Gastrocnemius medialis (tissue), 4 donors: ENCODE measurements at regions not wholly inside any gene's neighbourhood (a gene's known extent, or its start where the extent isn't known, plus 50 kb on each side); places are given as distances from the start of the nearest gene placed in this dataset.

Experiments used
- ATAC-seq, 2 donors: fragments of 150-250 bp; one replicate each; pipeline ENCODE4 v1.9.1; 2016
- DNase-seq, 2 donors: peaks; one replicate each; pipeline ENCODE4 v3.0.0-alpha.2; 2019
- H3K27ac ChIP-seq, 4 donors: fragments of 200-600 bp; sonication (generic); 1 replicate in 1 of 4; 2 replicates in 3 of 4; pipeline ENCODE4 v1.5.1; 2016 to 2018; ENCODE audit warnings: mild to moderate bottlenecking in 2 of 4, moderate library complexity in 1 of 4
- H3K27me3 ChIP-seq, 3 donors: fragments of 200-600 bp; sonication (generic) in 2 of 3; 1 replicate in 1 of 3; 2 replicates in 2 of 3; pipeline versions ENCODE4 v1.5.1 to v1.6.0; 2016 to 2019; ENCODE audit warnings: mild to moderate bottlenecking in 1 of 3, moderate library complexity in 1 of 3
- H3K36me3 ChIP-seq, 2 donors: fragments of 200-600 bp; sonication (generic) in 1 of 2; one replicate each; pipeline ENCODE4 v1.5.1; 2017 to 2018
- H3K4me1 ChIP-seq, 2 donors: fragments of 200-600 bp; sonication (generic) in 1 of 2; one replicate each; pipeline ENCODE4 v1.5.1; 2016 to 2017; ENCODE audit warnings: mild to moderate bottlenecking in 2 of 2
- H3K4me3 ChIP-seq, 4 donors: fragments of 200-600 bp; sonication (generic) in 3 of 4; 1 replicate in 1 of 4; 2 replicates in 3 of 4; pipeline ENCODE4 v1.5.1; 2016 to 2019; ENCODE audit warnings: mild to moderate bottlenecking in 2 of 4
- H3K9me3 ChIP-seq, 3 donors: fragments of 200-600 bp; sonication (generic) in 2 of 3; 1 replicate in 1 of 3; 2 replicates in 2 of 3; pipeline ENCODE4 v1.5.1; 2016 to 2019
- CTCF ChIP-seq, 5 experiments: fragments of 450-650 bp in 3 of 5; fragments of 200-600 bp in 2 of 5; sonication (generic) in 2 of 5; IDR thresholded peaks in 4 of 5; conservative IDR thresholded peaks in 1 of 5; 1 replicate in 4 of 5; 2 replicates in 1 of 5; pipeline ENCODE4 v1.5.1; 2016 to 2019; ENCODE audit warnings: antibody characterized with exemption in 5 of 5, mild to moderate bottlenecking in 3 of 5, moderate library complexity in 3 of 5
- POLR2A ChIP-seq, 2 donors: fragments of 450-650 bp; IDR thresholded peaks; one replicate each; pipeline ENCODE4 v1.6.1; 2017; ENCODE audit warnings: antibody characterized with exemption in 2 of 2, mild to moderate bottlenecking in 2 of 2, moderate library complexity in 2 of 2
- in situ Hi-C, 4 donors: fragments of 200-750 bp; cut with MboI; loops; one replicate each; pipeline versions ENCODE4 v1.15.0 to v1.8.0; 2017; ENCODE audit warnings: low sequenced_read_pairs in 4 of 4
- intact Hi-C: fragments of 100-400 bp; cut with DNase I; formaldehyde crosslinking; loops from one replicate; pipeline ENCODE4 v1.15.1; 2023; ENCODE audit warnings: low total_unique reads

GRCh38 chr5:133817456-133817855 lies 151.0 kb downstream of the C5orf15 start:
- in situ Hi-C loops (no loop called here), intact Hi-C loops (no loop called here)
- no peak for ATAC-seq
- Histone ChIP-seq H3K36me3 (no peaks in the 10 kb centered on the region), H3K4me1 (peaks cover 39 to 41% of the 10 kb centered on the region in 2 donors), H3K9me3 (no peaks in the 10 kb centered on the region), H3K27me3 (no peaks in the 10 kb centered on the region), H3K27ac (peak overlapping the region; percentile 81 to 86 (median 83)), H3K4me3 (no peak overlapping the region)
- no peak for TF ChIP-seq POLR2A (IDR thresholded peaks at IDR 0.05)
- DNase-seq = no peak

GRCh38 chr5:133816791-133817190 lies 151.6 kb downstream of the C5orf15 start:
- no peak for TF ChIP-seq POLR2A (IDR thresholded peaks at IDR 0.05)
- TF ChIP-seq CTCF (IDR thresholded peaks at IDR 0.05 in 4 of 5, conservative IDR thresholded peaks at IDR 0.05 in 1 of 5) = no peak
- no peaks in the 10 kb centered on the region for H3K27me3 ChIP-seq
- in situ Hi-C loops (no loop called here), intact Hi-C loops (no loop called here)
- peak overlapping the region; percentile 81 to 86 (median 83) for H3K27ac ChIP-seq
- no peaks in the 10 kb centered on the region for H3K36me3 ChIP-seq
- DNase-seq (no peak), ATAC-seq (no peak)
- H3K4me1 ChIP-seq = peaks cover 39 to 41% of the 10 kb centered on the region in 2 donors
- H3K4me3 ChIP-seq = no peak overlapping the region
- H3K9me3 ChIP-seq = no peaks in the 10 kb centered on the region

GRCh38 chr5:133814152-133814551 lies 154.3 kb downstream of the C5orf15 start:
- H3K27me3 ChIP-seq = no peaks in the 10 kb centered on the region
- H3K4me1 ChIP-seq = peaks cover 15 to 17% of the 10 kb centered on the region in 2 donors
- ATAC-seq (no peak), DNase-seq (no peak)
- H3K4me3 ChIP-seq = no peak overlapping the region
- in situ Hi-C loops (no loop called here), intact Hi-C loops (no loop called here)
- no peaks in the 10 kb centered on the region for H3K9me3 ChIP-seq
- no peaks in the 10 kb centered on the region for H3K36me3 ChIP-seq
- TF ChIP-seq CTCF (IDR thresholded peaks at IDR 0.05 in 4 of 5, conservative IDR thresholded peaks at IDR 0.05 in 1 of 5) (no peak), POLR2A (IDR thresholded peaks at IDR 0.05) (no peak)
- no peak overlapping the region for H3K27ac ChIP-seq

GRCh38 chr5:133811168-133811567 lies 157.3 kb downstream of the C5orf15 start:
- H3K27ac ChIP-seq = no peak overlapping the region
- DNase-seq = no peak
- no peak overlapping the region for H3K4me3 ChIP-seq
- no peaks in the 10 kb centered on the region for H3K9me3 ChIP-seq
- no peaks in the 10 kb centered on the region for H3K36me3 ChIP-seq
- intact Hi-C loops = no loop called here
- ATAC-seq = no peak
- no peaks in the 10 kb centered on the region for H3K27me3 ChIP-seq
- TF ChIP-seq POLR2A (IDR thresholded peaks at IDR 0.05) (no peak), CTCF (IDR thresholded peaks at IDR 0.05 in 4 of 5, conservative IDR thresholded peaks at IDR 0.05 in 1 of 5) (no peak)
- H3K4me1 ChIP-seq = no peaks in the 10 kb centered on the region
- in situ Hi-C loops = no loop called here

GRCh38 chr5:133809801-133810200 lies 158.6 kb downstream of the C5orf15 start:
- ATAC-seq = no peak
- in situ Hi-C loops = no loop called here
- H3K9me3 ChIP-seq = no peaks in the 10 kb centered on the region
- H3K27ac ChIP-seq = no peak overlapping the region
- H3K36me3 ChIP-seq = no peaks in the 10 kb centered on the region
- TF ChIP-seq POLR2A (IDR thresholded peaks at IDR 0.05) (no peak), CTCF (IDR thresholded peaks at IDR 0.05 in 4 of 5, conservative IDR thresholded peaks at IDR 0.05 in 1 of 5) (no peak)
- DNase-seq = no peak
- H3K4me3 ChIP-seq = no peak overlapping the region
- no peaks in the 10 kb centered on the region for H3K27me3 ChIP-seq
- H3K4me1 ChIP-seq = no peaks in the 10 kb centered on the region
- intact Hi-C loops = no loop called here
